ENCODE measurements at regions not wholly inside any gene's neighbourhood (a gene's known extent, or its start where the extent isn't known, plus 50 kb on each side); places are given as distances from the start of the nearest gene placed in this dataset.
"Not testable (repeated sequence)": the region's sequence is repeated elsewhere in the genome, so short reads cannot be mapped to it uniquely, and the experiment has no call there.

DNA sequence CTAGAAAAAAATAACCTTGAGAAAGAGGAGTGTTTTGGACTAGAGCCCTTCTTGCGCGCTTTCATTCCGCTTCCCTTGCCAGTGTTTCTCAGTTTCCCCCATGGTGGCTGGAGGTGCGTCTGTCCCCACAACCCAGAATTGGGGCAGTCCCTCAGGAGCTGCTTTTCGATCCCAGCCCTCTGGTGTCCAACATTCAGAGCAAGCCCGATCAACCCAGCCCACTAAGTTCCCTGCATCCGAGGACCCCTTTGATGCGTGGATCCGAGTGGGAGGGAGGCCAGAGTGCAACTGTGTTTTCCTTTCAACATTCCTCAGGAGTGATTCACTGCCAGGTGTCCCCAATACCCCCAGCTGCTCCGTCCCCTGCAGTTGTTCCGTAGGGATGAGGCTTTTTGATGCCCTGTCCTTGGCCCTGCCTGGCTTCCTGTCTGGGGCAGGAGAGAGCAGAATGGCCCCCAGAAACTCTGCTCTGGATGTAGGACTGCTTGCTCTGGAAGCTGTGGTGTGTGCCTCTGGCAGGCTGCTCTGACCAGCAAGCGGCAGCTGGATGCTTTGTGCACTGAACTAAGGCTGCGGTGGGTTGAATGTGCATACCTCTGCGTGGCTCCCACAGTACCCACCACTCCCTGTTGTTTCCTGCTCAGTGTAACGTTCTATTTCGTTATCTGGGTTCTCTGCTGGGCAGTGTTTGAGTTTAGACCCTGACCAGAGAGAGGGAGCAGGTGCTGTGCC is 117.5 kb downstream of the BOD1 start:
- no peak for DNase-seq (ENCODE audit: low spot score)
- in situ Hi-C loops (cut with HindIII; ENCODE audit: low sequenced_read_pairs): no loop called here

DNA sequence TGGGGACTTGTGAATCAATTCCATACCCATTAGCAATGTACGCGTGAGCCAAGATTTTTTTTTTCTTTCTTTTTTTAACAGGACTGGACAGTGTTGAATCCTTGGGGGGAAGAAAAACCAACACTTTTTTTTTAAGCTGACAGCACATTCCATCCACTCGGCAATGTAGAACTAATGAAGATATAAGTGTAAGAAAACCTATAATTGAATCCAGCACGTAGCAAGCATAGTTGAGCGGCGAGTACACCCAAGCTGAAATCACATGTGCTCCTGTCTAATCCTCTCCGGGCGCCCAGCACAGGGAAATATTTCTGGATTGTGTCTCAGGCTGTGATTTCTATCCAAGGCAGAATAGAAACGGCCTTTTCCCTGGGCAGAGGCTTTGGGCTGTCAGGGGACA is 118.2 kb downstream of the BOD1 start:
- in situ Hi-C loops (cut with HindIII; ENCODE audit: low sequenced_read_pairs): no loop called here
- DNase-seq (ENCODE audit: low spot score): no peak

GRCh38 chr5:173497685-173498084 is 118.8 kb downstream of the BOD1 start:
- DNase-seq (ENCODE audit: low spot score): no peak
- in situ Hi-C loops (cut with HindIII; ENCODE audit: low sequenced_read_pairs): no loop called here

DNA sequence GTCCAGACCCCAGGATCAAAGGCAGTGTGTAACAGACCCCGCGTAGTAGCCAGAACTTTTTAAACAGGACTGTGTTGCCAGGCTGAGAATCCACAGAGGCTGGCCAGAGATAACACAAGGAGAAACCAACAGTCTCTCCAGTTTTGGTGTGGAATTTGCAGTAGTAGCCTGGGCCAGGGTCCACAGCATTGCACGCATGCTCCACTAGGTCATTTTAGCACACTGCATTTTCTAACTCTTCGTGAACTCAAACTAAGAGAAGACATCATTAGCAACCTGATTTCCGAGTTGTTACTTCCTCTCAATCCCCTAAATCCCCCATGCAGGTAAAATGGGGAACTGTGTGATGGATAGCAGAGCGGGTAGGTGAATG is 119.6 kb downstream of the BOD1 start:
- in situ Hi-C loops (cut with HindIII; ENCODE audit: low sequenced_read_pairs): no loop called here
- no peak for DNase-seq (ENCODE audit: low spot score)

GRCh38 chr5:173496129-173496882 is 120.1 kb downstream of the BOD1 start:
- in situ Hi-C loops (cut with HindIII; ENCODE audit: low sequenced_read_pairs): no loop called here
- DNase-seq (ENCODE audit: low spot score): no peak

DNA sequence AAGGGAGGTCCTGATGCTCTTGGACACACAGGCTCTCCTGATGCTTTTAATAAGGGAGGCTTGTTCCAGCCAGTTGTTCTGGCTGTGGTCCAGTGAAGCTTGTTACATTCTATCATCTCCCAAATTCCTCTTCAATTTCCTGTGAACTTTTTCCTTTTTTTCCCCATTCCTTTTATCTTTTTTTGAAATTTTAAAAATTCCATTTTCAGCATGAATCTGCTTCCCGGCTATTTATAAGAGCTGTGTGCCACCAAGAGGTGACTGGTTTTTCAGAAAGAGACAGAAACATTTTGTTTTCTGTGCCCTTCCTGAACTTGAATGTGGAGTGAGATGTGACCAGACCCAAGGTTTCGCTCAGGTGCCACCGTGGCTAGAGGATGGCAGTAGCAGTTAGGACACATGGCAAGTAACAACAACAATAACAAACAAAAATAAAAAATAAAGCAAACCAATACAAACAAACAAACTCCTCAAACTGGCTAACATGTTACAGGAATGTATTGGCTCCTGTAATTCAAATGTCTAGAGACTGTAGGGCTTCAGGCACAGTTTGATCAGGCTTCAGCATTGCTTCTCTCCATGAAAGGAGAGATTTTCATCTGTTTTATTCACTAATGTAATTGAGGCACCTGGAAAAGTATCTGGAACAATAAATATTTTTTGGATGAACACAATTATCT is 121.1 kb downstream of the BOD1 start:
- DNase-seq (ENCODE audit: low spot score): no peak
- in situ Hi-C loops (cut with HindIII; ENCODE audit: low sequenced_read_pairs): no loop called here

GRCh38 chr5:173494446-173494845 is 122.0 kb downstream of the BOD1 start:
- in situ Hi-C loops (cut with HindIII; ENCODE audit: low sequenced_read_pairs): no loop called here
- DNase-seq (ENCODE audit: low spot score): no peak

GRCh38 chr5:173493846-173494245 is 122.6 kb downstream of the BOD1 start:
- no peak for DNase-seq (ENCODE audit: low spot score)
- in situ Hi-C loops (cut with HindIII; ENCODE audit: low sequenced_read_pairs): no loop called here

- DNase-seq (ENCODE audit: low spot score): no peak
- in situ Hi-C loops (cut with HindIII; ENCODE audit: low sequenced_read_pairs): no loop called here
These were observed 123.4 kb downstream of the BOD1 start for GRCh38 chr5:173493040-173493439.

DNA sequence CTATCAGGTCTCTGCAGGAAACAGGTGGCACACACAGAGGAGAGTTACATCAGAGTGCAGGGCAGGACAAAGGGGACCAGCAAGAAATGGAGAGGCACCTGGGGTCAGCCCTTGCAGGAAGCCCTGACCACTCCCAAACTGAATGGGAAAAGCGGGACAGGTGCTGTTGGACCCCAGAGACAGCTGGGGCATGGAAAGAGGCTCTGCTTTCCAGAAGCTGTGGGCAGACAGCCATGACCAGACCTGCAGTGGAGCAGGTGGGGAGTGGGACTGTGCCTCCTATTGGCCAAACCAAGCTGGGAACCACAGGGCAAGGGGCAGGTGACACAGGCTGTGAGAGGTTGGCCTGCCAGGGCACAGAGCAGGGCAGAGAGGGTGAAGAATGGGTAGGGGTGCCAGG is 125.8 kb downstream of the BOD1 start:
- in situ Hi-C loops (cut with HindIII; ENCODE audit: low sequenced_read_pairs): no loop called here
- DNase-seq (ENCODE audit: low spot score): no peak

DNA sequence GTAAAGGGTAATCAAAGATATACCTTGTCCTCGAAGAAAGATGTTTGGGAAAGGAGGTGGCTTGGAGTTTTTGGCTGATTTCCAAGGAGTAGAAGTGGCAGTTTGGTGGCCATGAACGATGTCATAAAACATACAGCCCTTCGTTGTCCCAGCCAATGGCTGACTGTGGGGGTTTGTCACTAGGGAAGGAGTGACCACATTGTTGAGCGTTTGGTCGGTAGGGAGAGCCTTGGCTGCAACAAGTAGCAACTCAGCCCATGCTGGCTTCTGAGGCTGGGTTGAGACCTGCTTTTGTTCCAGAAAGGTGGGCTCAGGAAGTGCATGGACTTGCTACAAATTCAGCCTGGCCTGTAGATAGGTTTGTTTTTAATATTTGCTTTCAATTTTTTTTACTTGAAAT is 128.3 kb downstream of the BOD1 start:
- DNase-seq (ENCODE audit: low spot score): no peak
- in situ Hi-C loops (cut with HindIII; ENCODE audit: low sequenced_read_pairs): no loop called here

GRCh38 chr5:173487300-173487699 is 129.2 kb downstream of the BOD1 start:
- DNase-seq (ENCODE audit: low spot score): no peak

DNA sequence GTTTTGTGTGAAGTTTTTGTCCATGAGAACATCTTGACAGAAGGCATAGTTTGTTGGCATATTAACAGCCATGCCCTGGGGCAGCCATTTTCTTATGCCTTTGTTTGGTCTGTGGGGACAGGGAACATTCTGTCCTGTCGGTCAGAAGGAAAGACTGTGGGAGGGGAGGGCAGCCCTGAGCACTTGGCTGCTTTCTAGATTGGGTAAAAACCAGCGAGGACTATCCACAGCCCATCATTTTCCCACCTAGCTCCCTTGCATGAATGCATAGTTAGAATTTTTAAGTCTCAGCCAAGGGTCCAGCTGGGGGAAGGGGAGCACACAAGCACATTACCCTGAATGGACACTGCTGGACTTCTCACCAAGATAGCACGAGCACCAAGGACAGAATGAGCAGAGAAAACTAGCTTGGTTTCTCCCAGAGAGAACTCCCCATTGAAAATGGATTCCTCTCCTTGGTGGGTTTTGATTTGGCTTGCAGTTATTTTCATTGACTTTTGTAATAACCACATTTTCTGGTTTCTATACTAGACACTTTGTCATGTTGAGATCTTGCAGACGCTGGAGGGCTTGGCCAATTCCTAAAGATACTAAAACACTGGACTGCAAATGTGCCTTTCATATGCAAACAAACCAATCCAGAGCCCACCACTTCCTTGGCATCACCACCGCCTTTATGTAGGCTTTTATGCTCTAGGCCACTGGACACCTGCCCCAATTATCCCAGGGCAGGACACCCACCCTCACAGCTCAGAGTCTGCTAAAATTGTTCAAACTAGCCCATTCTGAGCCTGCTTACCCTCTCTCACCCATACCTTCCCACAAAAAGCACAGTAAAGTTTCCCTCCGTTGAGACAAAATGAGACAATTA is 129.9 kb downstream of the BOD1 start:
- DNase-seq (ENCODE audit: low spot score): no peak
- in situ Hi-C loops (cut with HindIII; ENCODE audit: low sequenced_read_pairs): no loop called here

More at GRCh38 chr5:173487300-173487699, 129.2 kb downstream of the BOD1 start:
- in situ Hi-C loops (cut with HindIII; ENCODE audit: low sequenced_read_pairs): no loop called here

DNA sequence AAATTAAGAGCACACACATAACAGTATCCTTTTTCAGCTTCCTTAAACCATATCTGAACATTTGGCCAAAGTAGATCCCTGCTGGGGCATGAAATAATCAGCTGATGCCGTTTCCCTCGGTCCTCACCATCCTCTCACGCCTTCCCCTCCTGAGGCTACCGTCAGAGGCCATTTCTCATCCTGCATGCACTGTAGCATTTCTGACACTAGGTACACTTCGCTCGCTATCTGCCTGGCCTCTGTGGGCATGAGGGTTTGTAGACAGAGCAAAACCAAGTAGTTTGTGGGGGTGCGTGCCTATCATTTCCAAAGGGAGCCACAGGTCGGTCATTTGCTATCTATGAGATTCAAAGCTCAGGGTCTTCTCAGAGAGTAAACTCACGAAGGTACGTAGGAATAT is 131.9 kb downstream of the BOD1 start:
- in situ Hi-C loops (cut with HindIII; ENCODE audit: low sequenced_read_pairs): no loop called here
- no peak for DNase-seq (ENCODE audit: low spot score)

DNA sequence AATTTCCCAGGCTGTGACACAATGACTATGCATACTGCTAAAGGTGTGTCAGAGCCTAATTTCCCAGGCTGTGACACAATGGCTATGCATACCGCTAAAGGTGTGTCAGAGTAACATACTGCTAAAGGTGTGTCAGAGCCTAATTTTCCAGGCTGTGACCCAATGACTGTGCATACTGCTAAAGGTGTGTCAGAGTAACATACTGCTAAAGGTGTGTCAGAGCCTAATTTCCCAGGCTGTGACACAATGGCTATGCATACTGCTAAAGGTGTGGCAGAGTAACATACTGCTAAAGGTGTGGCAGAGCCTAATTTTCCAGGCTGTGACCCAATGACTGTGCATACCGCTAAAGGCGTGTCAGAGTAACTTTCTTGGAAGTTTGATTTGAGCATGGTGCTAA is 132.9 kb downstream of the BOD1 start:
- in situ Hi-C loops (cut with HindIII; ENCODE audit: low sequenced_read_pairs); DNase-seq (ENCODE audit: low spot score): not testable (repeated sequence)

DNA sequence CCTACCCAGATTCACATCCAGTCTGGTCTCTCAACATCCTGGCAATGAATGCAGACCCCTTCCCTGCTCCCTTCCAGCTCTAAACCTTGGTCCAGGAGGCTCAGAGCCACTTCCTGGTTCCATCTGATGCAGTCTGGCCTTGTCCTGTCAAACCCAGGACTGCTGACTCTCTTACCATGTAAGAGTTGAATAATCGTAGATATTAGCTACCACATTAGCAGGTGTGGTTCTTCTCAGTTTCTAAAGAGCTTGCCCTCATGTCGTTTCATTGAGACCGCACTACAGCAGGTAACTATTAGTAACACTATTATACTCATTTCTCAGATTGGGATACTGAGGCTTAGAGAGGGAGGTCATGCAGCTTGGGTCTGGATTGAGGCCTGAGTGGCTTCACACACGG is 133.3 kb downstream of the BOD1 start:
- in situ Hi-C loops (cut with HindIII; ENCODE audit: low sequenced_read_pairs): no loop called here
- no peak for DNase-seq (ENCODE audit: low spot score)

DNA sequence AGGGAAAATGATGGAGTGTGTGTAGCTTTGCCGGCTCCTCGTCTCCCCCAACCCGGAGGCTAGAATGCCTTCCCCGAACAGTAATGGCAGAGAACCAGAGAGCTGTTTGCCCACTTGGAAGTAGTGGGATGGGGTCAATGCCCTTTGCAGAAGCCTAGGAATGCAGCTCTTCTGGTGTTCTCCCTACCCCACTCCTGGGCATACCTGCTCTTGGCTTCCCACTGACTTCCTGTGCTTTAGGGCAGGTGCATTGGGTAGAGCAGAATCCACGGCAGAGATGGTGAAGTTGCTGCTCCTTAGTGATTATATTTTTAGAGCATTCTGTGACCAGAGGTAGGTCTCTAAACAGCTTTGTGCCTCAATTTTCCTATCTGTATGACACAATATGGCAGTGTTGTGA is 134.6 kb downstream of the BOD1 start:
- in situ Hi-C loops (cut with HindIII; ENCODE audit: low sequenced_read_pairs): no loop called here
- no peak for DNase-seq (ENCODE audit: low spot score)

DNA sequence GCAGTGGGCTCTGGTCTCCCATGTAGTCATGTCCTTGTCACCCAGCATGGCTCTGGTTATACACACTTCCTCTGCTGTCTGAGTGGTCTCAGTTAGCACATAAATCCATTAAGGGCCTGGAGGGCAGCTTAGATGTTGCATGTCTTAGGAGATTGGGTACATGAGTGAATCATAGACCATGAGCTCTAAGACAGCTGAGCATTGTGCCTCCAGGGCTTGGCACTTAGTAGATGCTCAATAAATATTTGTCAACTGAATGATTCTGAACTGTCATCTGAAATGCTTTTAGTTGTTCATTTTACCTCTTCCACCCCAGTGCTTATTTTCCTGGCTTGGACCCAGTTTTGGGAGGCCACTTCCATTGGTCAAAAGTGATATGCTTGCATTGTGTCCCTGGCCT is 135.6 kb downstream of the BOD1 start:
- in situ Hi-C loops (cut with HindIII; ENCODE audit: low sequenced_read_pairs): no loop called here
- no peak for DNase-seq (ENCODE audit: low spot score)

GRCh38 chr5:173479711-173480110 is 136.7 kb downstream of the BOD1 start:
- in situ Hi-C loops (cut with HindIII; ENCODE audit: low sequenced_read_pairs): no loop called here
- no peak for DNase-seq (ENCODE audit: low spot score)
